Esophagus squamous epithelium (tissue), 4 donors: ENCODE measurements at regions not wholly inside any gene's neighbourhood (a gene's known extent, or its start where the extent isn't known, plus 50 kb on each side); places are given as distances from the start of the nearest gene placed in this dataset.

Experiments
- CTCF ChIP-seq, 6 experiments: fragments of 450-650 bp in 4 of 6; fragments of 200-600 bp in 2 of 6; sonication (generic) in 2 of 6; IDR thresholded peaks; one replicate each; pipeline ENCODE4 v1.5.1; 2016 to 2019; ENCODE audit warnings: antibody characterized with exemption in 6 of 6, mild to moderate bottlenecking in 4 of 6, moderate library complexity in 4 of 6
- POLR2A ChIP-seq, 4 donors: fragments of 450-650 bp; IDR thresholded peaks; one replicate each; pipeline ENCODE4 v1.6.1; 2017; ENCODE audit warnings: antibody characterized with exemption in 4 of 4, mild to moderate bottlenecking in 4 of 4, moderate library complexity in 3 of 4

DNA sequence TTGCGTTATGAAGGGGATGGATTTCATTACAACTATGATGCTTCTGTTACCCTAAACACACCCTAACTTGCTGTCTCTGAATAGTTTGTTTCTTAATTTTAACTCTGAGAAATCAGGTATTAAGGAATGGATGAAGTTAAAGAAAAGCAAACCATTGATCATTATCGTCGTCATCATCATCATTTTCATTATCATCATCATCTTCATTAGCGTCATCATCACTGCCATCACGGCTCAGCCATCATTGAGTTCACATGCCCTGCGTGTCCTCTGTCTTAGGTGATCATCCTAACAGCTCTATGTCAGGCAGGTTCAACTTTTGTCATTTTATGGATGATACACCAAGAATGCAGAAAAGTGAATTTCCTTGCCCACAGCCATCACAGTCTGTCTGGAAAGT, 477.5 kb upstream of the EEF2KMT start:
- TF ChIP-seq CTCF (IDR thresholded peaks at IDR 0.05) (no peak), POLR2A (IDR thresholded peaks at IDR 0.05) (no peak)
